Panc1 (cell line): ENCODE measurements at regions not wholly inside any gene's neighbourhood (a gene's known extent, or its start where the extent isn't known, plus 50 kb on each side); places are given as distances from the start of the nearest gene placed in this dataset.

ENCODE experiments used
- ATAC-seq: fragments of 200-7000 bp; cut with Tn5 transposase; 2 replicates; pipeline ENCODE4 v1.9.1; 2020; ENCODE audit warnings: mild to moderate bottlenecking, moderate library complexity
- BruUV-seq: library from RNA; stranded (reverse); fragments of 400-500 nt; replicated peaks from 2 replicates; lab custom pipeline; 2021; lab: Mats Ljungman, UMichigan
- CTCF ChIA-PET: fragments of 300-600 bp; sonication (Branson Sonifier 250); formaldehyde crosslinking; loops from one replicate; lab custom pipeline; 2022; ENCODE audit warnings: antibody characterized with exemption; lab: Charles Lee
- POLR2A ChIA-PET: fragments of 300-600 bp; sonication (Branson Sonifier 250); formaldehyde crosslinking; loops from one replicate; lab custom pipeline; 2022; ENCODE audit warnings: antibody characterized with exemption; lab: Charles Lee
- DNase-seq: peaks from one replicate; pipeline ENCODE4 v3.0.0-alpha.2; 2010; ENCODE audit warnings: low read depth, low spot score
- H3K27ac ChIP-seq: 2 replicates; pipeline ENCODE4 v1.5.1; 2011; ENCODE audit warnings: mild to moderate bottlenecking, low read length, inconsistent platforms
- H3K27me3 ChIP-seq: fragments of 200-500 bp; sonication (Bioruptor generic); 2 replicates; pipeline ENCODE4 v1.6.0; 2014; ENCODE audit warnings: low read length, inconsistent platforms; ENCODE audit not compliant: control insufficient read depth, insufficient read depth
- H3K36me3 ChIP-seq: fragments of 200-500 bp; sonication (Bioruptor generic); 2 replicates; pipeline ENCODE4 v1.5.1; 2014; ENCODE audit warnings: inconsistent platforms, mild to moderate bottlenecking, low read length, moderate library complexity; ENCODE audit not compliant: control insufficient read depth, insufficient read depth
- H3K4me1 ChIP-seq: 2 replicates; pipeline ENCODE4 v1.5.1; 2011; ENCODE audit warnings: inconsistent platforms, mild to moderate bottlenecking, low read length, moderate library complexity; ENCODE audit not compliant: control insufficient read depth, insufficient read depth
- H3K4me3 ChIP-seq, 2 experiments: 2 replicates each; pipeline ENCODE4 v1.5.1; 2011 to 2012; ENCODE audit warnings: low read depth in 2 of 2, low read length in 2 of 2, mild to moderate bottlenecking in 2 of 2, inconsistent platforms in 1 of 2, moderate library complexity in 1 of 2
- H3K9me3 ChIP-seq: fragments of 200-500 bp; sonication (Bioruptor generic); 2 replicates; pipeline ENCODE4 v1.5.1; 2014; ENCODE audit warnings: low read depth, mild to moderate bottlenecking, inconsistent platforms, low read length, moderate library complexity; ENCODE audit not compliant: control insufficient read depth, insufficient read depth
- POLR2AphosphoS5 ChIP-seq: IDR thresholded peaks from 2 replicates; pipeline ENCODE4 v1.6.1; 2012; ENCODE audit warnings: mild to moderate bottlenecking, low read depth, low read length, moderate library complexity
- REST ChIP-seq, 2 experiments: IDR thresholded peaks; 2 replicates each; pipeline ENCODE4 v1.6.1; 2011 to 2012; ENCODE audit warnings: low read depth in 2 of 2, control low read depth in 1 of 2, low read length in 1 of 2, mild to moderate bottlenecking in 1 of 2, moderate library complexity in 1 of 2; ENCODE audit not compliant: insufficient read depth in 1 of 2
- SIN3A ChIP-seq: IDR thresholded peaks from 2 replicates; pipeline ENCODE4 v1.6.1; 2012; ENCODE audit warnings: low read depth, mild to moderate bottlenecking, low read length, moderate library complexity, borderline replicate concordance; ENCODE audit not compliant: insufficient read depth
- TCF7L2 ChIP-seq: IDR thresholded peaks from 2 replicates; pipeline ENCODE4 v1.6.1; 2011; ENCODE audit warnings: mild to moderate bottlenecking, low read depth, low read length, inconsistent platforms
- in situ Hi-C: cut with HindIII; loops from 2 replicates; pipeline ENCODE4 v1.10.0; 2016; ENCODE audit warnings: low sequenced_read_pairs, low pct_unique_long_range_greater_than_20kb
- intact Hi-C: fragments of 100-400 bp; cut with micrococcal nuclease; formaldehyde crosslinking; loops from one replicate; pipeline ENCODE4 v1.10.0; 2022; ENCODE audit not compliant: unreplicated experiment
- TF ChIP-seq, protein P1 (sequence below): fragments of 450-650 bp; IDR thresholded peaks from 2 replicates; pipeline ENCODE4 v1.5.1; 2017; ENCODE audit warnings: mild to moderate bottlenecking

DNA sequence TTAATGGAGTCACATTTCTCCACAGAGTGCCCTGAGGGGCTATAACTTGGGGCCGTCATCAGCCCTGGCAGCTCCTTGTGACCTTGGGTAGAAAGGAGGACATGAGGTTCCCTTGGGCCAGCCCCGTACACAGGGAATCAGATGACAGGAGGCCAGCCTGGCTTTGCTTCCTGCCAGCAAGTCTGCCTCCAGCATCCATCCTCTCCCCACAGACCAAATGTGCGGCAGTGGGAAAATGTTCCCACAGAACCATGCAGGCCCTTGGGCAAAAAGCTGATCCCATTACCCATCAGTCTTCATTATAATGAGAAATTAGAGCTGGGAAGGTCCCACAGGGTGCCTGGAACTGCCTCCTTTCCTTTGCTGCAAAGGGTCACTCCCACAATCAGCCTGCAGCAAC lies 908.3 kb downstream of the GRID1 start:
- Histone ChIP-seq H3K36me3 (no peaks in the 10 kb centered on the region), H3K4me3 (no peak overlapping the region), H3K9me3 (no peaks in the 10 kb centered on the region), H3K4me1 (no peaks in the 10 kb centered on the region), H3K27me3 (no peaks in the 10 kb centered on the region), H3K27ac (no peak overlapping the region)
- in situ Hi-C loops (no loop called here), intact Hi-C loops (no loop called here)
- BruUV-seq = no TSS peak
- TF ChIP-seq TCF7L2 (no peak), REST (IDR thresholded peaks at IDR 0.05; ENCODE audit: insufficient read depth in 1 of 2, low read depth in 2 of 2, low read length in 1 of 2) (no peak), POLR2AphosphoS5 (no peak), SIN3A (no peak)
- TF ChIP-seq, protein P1, sequence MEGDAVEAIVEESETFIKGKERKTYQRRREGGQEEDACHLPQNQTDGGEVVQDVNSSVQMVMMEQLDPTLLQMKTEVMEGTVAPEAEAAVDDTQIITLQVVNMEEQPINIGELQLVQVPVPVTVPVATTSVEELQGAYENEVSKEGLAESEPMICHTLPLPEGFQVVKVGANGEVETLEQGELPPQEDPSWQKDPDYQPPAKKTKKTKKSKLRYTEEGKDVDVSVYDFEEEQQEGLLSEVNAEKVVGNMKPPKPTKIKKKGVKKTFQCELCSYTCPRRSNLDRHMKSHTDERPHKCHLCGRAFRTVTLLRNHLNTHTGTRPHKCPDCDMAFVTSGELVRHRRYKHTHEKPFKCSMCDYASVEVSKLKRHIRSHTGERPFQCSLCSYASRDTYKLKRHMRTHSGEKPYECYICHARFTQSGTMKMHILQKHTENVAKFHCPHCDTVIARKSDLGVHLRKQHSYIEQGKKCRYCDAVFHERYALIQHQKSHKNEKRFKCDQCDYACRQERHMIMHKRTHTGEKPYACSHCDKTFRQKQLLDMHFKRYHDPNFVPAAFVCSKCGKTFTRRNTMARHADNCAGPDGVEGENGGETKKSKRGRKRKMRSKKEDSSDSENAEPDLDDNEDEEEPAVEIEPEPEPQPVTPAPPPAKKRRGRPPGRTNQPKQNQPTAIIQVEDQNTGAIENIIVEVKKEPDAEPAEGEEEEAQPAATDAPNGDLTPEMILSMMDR = no peak
- ATAC-seq (no peak), DNase-seq (no peak)
- ChIA-PET POLR2A (no interaction called here), CTCF (no interaction called here)

DNA sequence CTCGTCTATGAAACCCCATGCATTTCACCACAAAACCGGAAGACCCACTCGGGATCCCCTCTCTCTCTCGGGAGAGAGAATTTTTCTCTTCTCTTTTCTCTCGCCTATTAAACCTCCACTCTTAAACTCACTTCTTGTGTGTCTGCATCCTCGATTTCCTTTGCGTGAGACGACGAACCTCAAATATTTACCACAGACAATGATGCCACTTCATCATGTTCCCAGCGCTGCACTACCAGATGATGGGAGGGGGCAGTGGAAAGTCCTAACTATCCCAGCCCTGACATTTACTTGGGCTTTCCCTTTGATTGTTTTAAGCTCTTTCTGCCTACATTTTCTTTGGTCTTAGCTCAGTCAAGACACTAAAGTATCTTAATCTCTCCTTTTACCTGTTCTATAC lies 906.7 kb downstream of the GRID1 start:
- no peak overlapping the region for H3K4me3 ChIP-seq
- no peaks in the 10 kb centered on the region for H3K9me3 ChIP-seq
- POLR2A ChIA-PET = no interaction called here
- no peaks in the 10 kb centered on the region for H3K4me1 ChIP-seq
- in situ Hi-C loops = no loop called here
- no peak overlapping the region for H3K27ac ChIP-seq
- H3K36me3 ChIP-seq = no peaks in the 10 kb centered on the region
- ATAC-seq (no peak), DNase-seq (no peak)
- CTCF ChIA-PET = no interaction called here
- intact Hi-C loops = no loop called here
- no peaks in the 10 kb centered on the region for H3K27me3 ChIP-seq
- TF ChIP-seq TCF7L2 (no peak), REST (IDR thresholded peaks at IDR 0.05; ENCODE audit: insufficient read depth in 1 of 2, low read depth in 2 of 2, low read length in 1 of 2) (no peak), POLR2AphosphoS5 (no peak)
- TF ChIP-seq, protein P1 = no peak
- BruUV-seq = no TSS peak
